NB4 (cell line): ENCODE measurements at regions not wholly inside any gene's neighbourhood (a gene's known extent, or its start where the extent isn't known, plus 50 kb on each side); places are given as distances from the start of the nearest gene placed in this dataset.

Source experiments
- MYC ChIP-seq: IDR thresholded peaks from 2 replicates; pipeline ENCODE4 v1.6.1; 2011; ENCODE audit warnings: low read depth, low read length
- POLR2A ChIP-seq: IDR thresholded peaks from 2 replicates; pipeline ENCODE4 v1.6.1; 2011; ENCODE audit warnings: mild to moderate bottlenecking; ENCODE audit not compliant: insufficient read length; ENCODE audit errors: extremely low read depth
- TF ChIP-seq, protein P1 (sequence below): IDR thresholded peaks from one replicate; pipeline ENCODE4 v1.5.1; 2012; ENCODE audit warnings: low read depth, low read length
- TF ChIP-seq, protein P2 (sequence below): IDR thresholded peaks from 2 replicates; pipeline ENCODE4 v1.6.1; 2011; ENCODE audit warnings: low read depth, low read length

DNA sequence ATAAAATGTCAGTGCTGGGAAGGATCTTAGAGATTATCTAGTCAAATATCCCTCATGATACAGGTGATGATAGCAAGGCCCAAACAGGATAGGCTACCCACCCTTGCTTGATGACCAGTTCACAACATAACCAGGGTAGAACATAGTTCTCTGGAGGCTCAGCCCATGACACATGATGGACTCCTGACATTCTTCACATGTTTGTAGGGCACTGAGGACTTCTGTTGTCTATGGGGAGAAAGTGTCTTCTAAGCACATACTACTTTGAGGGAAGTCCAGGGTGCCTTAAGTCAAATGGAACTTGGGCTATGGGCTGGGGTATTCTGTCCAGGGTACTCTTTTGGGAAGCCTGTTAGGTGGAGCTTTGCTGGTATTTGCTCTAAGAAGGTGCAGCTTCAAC is 148.9 kb downstream of the GLUL start:
- TF ChIP-seq, protein P1, sequence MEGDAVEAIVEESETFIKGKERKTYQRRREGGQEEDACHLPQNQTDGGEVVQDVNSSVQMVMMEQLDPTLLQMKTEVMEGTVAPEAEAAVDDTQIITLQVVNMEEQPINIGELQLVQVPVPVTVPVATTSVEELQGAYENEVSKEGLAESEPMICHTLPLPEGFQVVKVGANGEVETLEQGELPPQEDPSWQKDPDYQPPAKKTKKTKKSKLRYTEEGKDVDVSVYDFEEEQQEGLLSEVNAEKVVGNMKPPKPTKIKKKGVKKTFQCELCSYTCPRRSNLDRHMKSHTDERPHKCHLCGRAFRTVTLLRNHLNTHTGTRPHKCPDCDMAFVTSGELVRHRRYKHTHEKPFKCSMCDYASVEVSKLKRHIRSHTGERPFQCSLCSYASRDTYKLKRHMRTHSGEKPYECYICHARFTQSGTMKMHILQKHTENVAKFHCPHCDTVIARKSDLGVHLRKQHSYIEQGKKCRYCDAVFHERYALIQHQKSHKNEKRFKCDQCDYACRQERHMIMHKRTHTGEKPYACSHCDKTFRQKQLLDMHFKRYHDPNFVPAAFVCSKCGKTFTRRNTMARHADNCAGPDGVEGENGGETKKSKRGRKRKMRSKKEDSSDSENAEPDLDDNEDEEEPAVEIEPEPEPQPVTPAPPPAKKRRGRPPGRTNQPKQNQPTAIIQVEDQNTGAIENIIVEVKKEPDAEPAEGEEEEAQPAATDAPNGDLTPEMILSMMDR: no peak
- TF ChIP-seq, protein P2, sequence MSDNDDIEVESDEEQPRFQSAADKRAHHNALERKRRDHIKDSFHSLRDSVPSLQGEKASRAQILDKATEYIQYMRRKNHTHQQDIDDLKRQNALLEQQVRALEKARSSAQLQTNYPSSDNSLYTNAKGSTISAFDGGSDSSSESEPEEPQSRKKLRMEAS: no peak
- TF ChIP-seq MYC: no peak
- TF ChIP-seq POLR2A: no peak
